SH-SY5Y (cell line): ENCODE measurements at regions not wholly inside any gene's neighbourhood (a gene's known extent, or its start where the extent isn't known, plus 50 kb on each side); places are given as distances from the start of the nearest gene placed in this dataset.

Experiments
- GATA2 ChIP-seq: IDR thresholded peaks from 2 replicates; pipeline ENCODE4 v1.6.1; 2011; ENCODE audit warnings: mild to moderate bottlenecking, low read depth, low read length
- GATA3 ChIP-seq: IDR thresholded peaks from 2 replicates; pipeline ENCODE4 v1.6.1; 2011; ENCODE audit warnings: low read depth, mild to moderate bottlenecking, low read length, moderate library complexity

GRCh38 chr4:142933207-142933606, 87.1 kb upstream of the INPP4B start:
- no peak for TF ChIP-seq GATA2
- TF ChIP-seq GATA3 = no peak
